GM21381 (cell line): ENCODE measurements at regions not wholly inside any gene's neighbourhood (a gene's known extent, or its start where the extent isn't known, plus 50 kb on each side); places are given as distances from the start of the nearest gene placed in this dataset.
"Not testable (repeated sequence)": the region's sequence is repeated elsewhere in the genome, so short reads cannot be mapped to it uniquely, and the experiment has no call there.

Experiments
- ATAC-seq: cut with Tn5 transposase; IDR thresholded peaks from one replicate; pipeline ENCODE4 v1.9.1; 2021; ENCODE audit warnings: mild to moderate bottlenecking, moderate library complexity; ENCODE audit not compliant: unreplicated experiment

- ATAC-seq: no peak
Observed at GRCh38 chr15:92705764-92706163, 50.2 kb upstream of the FAM174B start.

- no peak for ATAC-seq
Observed at GRCh38 chr15:92706201-92706600, 50.6 kb upstream of the FAM174B start.

DNA sequence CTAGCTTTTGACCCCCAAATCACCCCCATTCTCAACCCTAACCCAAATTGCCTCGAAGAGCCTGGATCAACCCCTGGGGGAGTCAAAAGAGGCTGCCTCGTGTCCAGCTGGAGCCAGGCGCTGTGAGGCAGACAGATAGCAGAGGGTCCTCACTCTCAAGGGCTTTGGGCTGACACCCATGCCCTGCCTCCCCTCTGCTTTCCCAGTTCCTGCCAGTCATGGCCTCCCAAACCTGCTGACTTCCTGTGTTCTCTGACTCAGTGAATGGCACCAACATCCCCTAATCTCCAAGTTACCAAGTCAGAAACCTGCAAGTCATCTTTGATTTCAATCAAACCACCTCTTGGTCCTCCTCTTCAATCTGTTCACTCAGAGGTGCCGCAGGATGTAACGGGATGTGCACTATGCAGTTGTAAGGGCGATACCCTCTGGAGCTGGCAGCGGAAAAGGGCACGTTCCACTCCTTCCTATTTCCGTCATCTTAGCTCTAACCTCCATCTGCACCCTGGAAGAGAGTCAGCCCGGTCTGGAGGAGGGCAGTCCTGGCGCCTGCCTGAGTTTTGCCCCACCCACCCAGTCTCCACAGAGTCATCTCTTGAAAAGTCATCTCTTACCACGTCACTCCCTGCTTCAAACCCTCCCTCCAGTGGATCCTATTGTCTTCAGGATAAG, 52.4 kb upstream of the FAM174B start:
- no peak for ATAC-seq

DNA sequence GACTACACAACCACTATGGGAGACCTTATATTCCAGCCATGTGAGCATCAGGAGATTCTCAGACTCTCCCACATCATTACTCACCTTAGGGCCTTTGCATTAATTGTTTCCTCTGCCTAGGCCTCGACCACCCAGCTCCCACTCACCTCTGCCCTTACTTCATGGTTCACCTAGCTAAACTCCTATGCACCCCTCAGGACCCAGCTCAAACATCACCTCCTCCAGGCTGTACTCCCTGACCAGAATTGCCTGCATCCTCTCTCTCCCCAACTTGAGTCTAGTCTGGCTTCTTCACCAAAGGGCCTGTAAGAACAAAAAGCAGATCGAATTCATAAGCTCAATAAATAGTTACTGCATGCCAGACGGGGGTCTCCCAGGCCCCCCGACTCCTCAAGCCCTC, 53.1 kb upstream of the FAM174B start:
- ATAC-seq: no peak

DNA sequence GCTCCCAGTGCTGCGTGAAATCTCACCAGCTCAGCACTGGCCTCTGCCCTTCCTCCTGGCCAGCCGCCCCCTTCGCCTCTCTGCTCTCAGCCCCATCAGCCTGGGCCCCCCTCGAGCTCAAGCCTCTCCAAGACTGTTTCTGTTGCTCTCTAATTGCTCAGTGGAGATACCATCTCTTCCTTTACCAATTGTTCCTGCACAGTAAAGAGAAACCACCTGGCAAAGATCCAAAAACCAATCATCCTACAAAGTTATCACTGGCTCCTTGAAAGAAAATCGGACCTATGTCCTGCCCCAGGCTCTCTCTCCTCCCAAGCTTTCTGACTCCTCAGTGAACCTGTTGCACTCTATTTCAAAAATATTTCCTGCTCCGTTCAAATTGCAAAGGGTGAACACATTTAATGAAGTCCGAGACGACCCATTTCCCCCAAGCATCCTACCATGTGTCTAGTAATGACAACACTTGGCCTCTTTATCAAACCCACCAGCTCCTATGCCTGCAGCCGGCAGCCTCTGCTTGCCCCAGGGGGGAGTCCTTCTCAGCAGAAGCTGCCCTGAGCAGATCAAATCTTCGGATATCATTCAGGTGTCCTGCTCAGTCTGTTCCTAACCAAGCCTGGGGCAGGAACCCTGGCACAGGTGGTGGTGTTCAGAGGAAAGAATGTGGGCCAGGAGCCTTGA, 53.7 kb upstream of the FAM174B start:
- ATAC-seq: no peak

DNA sequence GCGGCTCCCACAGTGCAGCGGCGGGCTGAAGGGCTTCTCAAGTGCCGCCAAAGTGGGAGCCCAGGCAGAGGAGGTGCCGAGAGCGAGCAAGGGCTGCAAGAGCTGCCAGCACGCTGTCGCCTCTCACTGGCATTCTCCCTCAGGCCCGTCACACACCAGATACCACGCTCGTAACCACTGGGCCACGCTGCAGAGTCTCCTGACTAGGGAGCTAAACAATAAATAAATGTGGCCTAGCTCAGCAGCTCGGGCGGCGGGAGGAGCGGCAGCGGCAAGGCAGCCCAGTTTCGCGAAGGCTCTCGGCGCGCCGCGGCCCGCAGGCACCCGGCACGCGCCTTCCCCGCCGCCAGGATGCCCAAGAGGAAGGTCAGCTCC, 55.9 kb upstream of the FAM174B start:
- ATAC-seq: no peak

GRCh38 chr15:92714077-92714476, 58.5 kb upstream of the FAM174B start:
- ATAC-seq: peak; percentile 16

DNA sequence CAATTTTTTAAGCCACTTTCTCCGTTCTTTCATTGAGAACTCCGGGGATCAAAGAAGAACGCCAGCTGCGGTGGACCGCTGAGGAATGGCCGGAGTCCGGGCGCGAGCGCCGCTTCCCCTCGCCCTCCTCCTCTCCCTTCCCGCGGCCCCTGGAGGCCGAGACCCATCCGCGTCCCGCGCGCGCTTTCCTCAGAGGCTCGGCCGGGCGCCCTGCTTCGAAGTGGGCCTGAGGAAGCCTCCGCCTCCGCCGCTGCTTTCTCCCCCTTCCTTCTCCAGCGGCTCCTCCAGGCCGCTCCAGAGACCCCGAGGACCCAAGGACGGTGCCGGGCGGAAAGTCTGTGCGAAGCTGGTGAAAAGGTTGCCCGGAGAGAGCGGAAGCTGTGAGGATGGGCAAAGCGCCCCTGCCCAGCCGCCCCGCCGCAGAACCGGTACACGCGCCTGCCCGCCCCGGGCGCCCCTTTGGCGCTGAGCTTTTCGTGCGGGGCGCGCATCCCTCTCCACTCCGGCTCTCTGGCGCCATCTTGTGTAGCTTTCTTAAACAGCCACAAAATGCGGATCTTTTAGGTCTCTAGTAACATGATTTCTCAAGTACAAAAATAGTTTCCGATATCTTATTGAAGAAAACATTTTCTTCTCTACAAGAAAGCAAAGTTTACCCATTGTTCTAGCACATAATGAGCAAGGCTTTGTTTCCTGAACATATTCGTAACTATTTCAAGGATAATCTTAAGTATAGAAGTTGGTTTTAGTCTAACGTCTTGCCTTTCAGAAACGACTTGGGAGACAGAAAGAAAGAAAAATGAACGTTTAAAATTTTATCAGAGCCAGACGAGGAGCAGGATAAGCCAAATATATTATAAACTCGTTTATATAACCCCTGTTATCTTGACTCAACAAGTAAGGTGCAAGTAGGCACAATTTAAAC, 59.2 kb upstream of the FAM174B start:
- peak; percentile 82 for ATAC-seq

DNA sequence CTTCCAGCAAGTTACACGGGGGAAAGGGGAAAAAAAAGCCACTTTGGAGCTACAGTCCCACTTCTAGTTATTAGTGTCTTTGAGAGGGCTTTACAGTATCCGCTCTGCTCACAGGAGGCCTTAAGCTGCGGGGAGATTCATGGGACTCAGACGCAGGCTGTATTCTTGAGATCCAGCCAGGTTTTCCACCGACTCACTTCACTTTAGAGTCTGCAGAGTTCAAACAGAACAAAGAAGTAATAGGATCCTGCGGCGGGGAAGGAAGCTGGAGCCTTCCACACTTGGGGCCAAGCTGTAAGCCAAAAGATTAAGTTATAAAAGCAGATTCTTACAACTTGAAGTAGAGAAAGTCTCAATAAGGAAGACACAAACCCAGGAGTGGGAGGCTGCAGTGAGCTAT, 60.2 kb upstream of the FAM174B start:
- ATAC-seq: no peak

- no peak for ATAC-seq
Observed at GRCh38 chr15:92719021-92719420, 63.4 kb upstream of the FAM174B start.

- no peak for ATAC-seq
Observed at GRCh38 chr15:92724144-92724543, 68.6 kb upstream of the FAM174B start.

DNA sequence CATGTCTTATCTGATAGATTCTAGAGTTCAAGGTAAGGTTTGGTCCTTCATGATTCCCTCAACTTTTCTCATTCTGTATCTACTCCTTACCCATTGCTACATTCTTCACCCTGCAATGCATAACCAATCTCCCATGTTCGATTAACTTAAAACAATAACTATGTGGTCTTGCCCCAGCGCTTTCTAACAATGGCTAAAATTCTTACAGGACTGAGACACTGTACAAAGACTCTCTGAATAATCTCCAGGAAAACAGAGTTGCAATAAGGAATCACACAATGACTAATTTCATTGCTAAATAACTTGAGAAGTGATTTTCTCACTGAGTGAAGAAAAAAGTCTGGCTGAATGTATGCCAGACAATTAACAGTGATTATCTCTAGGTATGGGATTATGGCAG, 69.6 kb upstream of the FAM174B start:
- no peak for ATAC-seq

GRCh38 chr15:92728266-92728665, 72.7 kb upstream of the FAM174B start:
- ATAC-seq: no peak

DNA sequence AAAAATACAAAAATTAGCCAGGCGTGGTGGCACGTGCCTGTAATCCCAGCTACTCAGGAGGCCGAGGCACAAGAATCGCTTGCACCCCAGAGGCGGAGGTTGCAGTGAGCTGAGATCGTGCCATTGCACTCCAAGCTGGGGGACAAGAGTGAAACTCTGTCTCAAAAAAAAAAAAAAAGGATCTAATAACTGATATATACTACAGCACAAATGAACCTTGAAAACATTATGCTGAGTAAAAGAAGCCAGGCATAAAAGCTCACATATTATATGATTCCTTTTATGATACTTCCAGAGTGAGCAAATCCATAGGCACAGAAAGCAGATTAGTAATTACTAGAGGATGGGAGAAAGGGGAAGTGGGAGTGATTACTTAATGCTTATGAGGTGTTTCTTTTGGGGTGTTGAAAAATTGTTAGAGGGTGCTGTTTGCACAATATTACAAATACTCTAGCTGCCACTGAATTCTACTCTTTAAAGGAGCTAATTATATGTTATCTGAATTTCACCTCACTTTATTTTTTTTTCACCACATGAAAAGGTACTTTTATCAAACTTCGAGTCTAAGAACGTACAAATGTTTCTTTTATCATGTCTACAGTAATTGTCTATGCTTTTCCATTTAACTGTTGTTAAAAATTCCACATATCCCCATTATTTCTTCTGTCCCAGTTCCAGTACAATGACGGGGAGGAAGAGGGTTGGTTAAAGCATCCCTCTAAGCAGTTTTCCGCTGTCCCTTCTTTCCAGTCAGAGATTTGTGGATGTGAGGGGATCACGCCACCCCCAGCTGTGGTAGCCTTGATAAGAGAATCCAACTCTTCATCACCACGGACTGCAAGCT, 77.7 kb upstream of the FAM174B start:
- ATAC-seq: no peak

DNA sequence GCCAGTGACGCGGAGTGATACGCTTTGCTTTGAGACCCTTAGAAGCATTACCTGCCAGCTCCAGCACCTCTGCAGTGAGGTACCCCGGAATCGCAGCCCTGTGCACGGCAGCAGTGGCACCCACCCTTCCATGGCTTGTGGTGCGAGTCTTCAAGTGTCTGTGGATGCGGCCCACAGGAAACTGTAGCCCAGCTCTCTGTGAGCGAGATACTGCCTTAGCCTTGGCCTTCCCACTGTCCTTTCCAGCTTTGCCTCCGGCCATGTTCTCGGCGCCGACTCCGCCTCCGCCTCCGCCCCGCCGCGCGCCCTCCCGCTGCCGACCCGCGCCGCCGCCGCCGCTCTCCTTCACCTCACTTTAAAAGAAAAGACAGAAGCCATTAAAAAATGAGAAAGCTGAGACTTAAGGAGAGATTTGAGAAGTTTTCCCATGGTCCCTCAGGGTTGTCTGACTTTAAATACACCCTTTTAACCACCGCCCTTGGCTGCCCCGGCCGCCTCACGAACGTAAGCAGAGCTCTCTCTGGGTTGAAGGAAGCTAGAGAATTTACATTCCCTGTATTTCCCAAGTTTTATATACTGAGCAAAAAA, 78.5 kb upstream of the FAM174B start:
- no peak for ATAC-seq

DNA sequence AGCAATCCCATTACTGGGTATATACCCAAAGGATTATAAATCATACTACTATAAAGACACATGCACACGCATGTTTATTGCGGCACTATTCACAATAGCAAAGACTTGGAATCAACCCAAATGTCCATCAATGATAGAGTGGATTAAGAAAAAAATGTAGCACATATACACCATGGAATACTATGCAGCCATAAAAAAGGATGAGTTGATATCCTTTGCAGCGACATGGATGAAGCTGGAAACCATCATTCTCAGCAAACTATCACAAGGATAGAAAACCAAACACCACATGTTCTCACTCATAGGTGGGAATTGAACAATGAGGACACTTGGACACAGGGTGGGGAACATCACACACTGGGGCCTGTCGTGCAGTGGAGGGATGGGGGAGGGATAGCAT, 83.7 kb upstream of the FAM174B start:
- not testable (repeated sequence) for ATAC-seq

DNA sequence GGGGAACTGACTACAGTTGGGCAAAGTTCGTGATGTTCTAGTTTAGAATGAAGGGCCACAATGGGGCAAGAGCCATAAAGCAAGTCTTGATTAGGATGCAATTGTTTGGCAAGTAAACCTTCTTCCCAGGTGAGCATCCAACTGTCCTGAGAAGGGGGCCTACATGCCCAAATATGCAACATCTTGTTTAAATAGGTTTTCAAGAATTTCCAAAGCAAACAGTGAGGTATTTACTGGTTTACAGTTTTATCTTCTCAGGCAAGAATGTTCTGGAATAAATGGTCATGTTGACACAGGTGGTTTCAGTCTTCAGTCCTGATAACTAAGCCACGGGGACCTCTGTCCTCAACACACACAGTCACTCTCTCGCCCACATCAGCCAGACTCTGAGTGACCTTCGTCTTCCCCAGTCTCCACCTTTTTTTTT, 90.3 kb upstream of the FAM174B start:
- no peak for ATAC-seq

DNA sequence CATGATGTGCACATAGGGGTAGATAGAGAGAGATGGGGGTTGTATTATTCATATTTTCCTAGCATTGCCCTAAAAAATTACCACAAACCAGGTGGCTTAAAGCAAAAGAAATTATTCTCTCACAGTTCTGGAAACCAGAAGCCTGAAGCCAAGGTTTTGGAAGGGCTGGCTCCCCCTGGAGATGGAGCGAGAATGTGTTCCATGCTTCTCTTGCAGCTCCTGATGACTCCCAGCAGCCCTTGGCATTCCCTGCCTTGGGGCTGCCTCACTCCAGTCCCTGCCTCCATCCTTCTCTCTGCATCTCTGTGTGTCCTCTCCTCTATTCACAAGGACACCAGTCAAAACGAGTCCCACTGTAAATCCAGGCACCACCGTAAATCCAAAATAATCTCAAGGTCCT, 91.5 kb upstream of the FAM174B start:
- ATAC-seq: no peak

DNA sequence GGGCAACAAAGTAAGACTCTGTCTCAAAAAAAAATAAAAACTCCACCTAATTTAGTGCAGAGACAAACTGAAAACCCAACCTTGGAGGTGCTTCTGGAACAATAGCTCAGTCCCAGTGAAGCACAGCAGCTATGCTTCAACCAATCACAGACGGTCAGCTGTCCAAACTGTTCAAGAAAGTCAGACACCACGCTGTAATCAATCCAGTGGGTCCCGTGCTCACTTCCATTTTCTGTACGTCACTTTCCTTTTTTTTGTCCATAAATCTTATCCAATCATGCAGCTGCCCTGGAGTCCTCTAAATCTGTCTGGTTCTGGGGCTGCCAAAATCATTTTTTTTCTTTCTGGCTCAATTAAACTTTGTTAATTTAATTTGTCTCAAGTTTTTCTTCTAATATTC, 93.6 kb upstream of the FAM174B start:
- no peak for ATAC-seq

GRCh38 chr15:92749946-92750345, 94.4 kb upstream of the FAM174B start:
- no peak for ATAC-seq
